BLaER1 treated with 17β-estradiol and CSF1 and Interleukin-3, amounts not matched to agents 10 nM and 100 nM (cell line): ENCODE measurements at regions not wholly inside any gene's neighbourhood (a gene's known extent, or its start where the extent isn't known, plus 50 kb on each side); places are given as distances from the start of the nearest gene placed in this dataset.

Experiments used
- H3K27ac ChIP-seq, 11 experiments: shearing (Covaris generic); formaldehyde crosslinking; 2 replicates each; pipeline ENCODE4 v1.8.1; 2022
- H3K27me3 ChIP-seq, 11 experiments: shearing (Covaris generic); formaldehyde crosslinking; 2 replicates each; pipeline ENCODE4 v1.8.1; 2022
- H3K36me3 ChIP-seq, 11 experiments: shearing (Covaris generic); formaldehyde crosslinking; 2 replicates each; pipeline ENCODE4 v1.8.1; 2022
- H3K4me1 ChIP-seq, 10 experiments: shearing (Covaris generic); formaldehyde crosslinking; 2 replicates each; pipeline ENCODE4 v1.8.1; 2022
- H3K4me2 ChIP-seq, 11 experiments: shearing (Covaris generic); formaldehyde crosslinking; 2 replicates each; pipeline ENCODE4 v1.8.1; 2022
- H3K4me3 ChIP-seq, 10 experiments: shearing (Covaris generic); formaldehyde crosslinking; 2 replicates each; pipeline ENCODE4 v1.8.1; 2022
- H3K9ac ChIP-seq, 11 experiments: shearing (Covaris generic); formaldehyde crosslinking; 2 replicates each; pipeline ENCODE4 v1.8.1; 2022
- H3K9me3 ChIP-seq, 11 experiments: shearing (Covaris generic); formaldehyde crosslinking; replicated peaks in 1 of 11; 2 replicates each; pipeline ENCODE4 v1.8.1; 2022
- H4K20me1 ChIP-seq, 11 experiments: shearing (Covaris generic); formaldehyde crosslinking; 2 replicates each; pipeline ENCODE4 v1.8.1; 2022
- Cebpa-rat ChIP-seq, 11 experiments: shearing (Covaris generic); IDR thresholded peaks; 2 replicates each; pipeline ENCODE4 v1.8.1; 2022

DNA sequence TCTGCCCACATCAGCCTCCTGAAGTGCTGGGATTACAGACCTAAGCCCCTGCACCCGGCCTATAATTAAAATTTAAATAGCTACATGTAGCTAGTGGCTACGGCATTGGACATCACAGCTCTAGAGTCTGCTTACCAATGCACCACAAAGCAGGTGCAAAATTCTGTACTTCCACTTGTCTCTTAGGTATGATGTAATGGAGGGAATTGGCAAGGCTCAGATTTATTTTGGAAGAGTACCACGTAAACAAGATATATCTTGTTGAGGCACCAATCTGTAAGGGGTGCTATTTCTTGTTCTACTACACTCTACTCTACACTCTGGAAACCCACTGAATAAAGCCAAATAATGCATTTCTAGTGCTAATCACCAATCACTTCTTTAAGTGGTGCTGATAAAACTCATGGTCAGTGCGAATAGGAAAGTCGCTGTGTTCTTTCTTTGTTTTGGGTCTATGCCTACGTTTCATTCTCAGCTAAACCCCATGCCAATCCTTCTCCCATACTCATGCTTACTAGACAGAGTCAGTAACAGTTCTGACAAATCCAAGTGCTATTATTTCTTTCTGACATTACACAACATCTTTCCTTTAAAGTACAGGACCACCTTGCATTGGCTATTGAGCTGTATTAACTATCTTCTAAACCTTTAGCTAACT is 92.3 kb downstream of the GC start:
- Histone ChIP-seq H3K27me3 (no peaks in the 10 kb centered on the region), H3K4me3 (no peak overlapping the region), H4K20me1 (no peaks in the 10 kb centered on the region), H3K9me3 (no peaks in the 10 kb centered on the region), H3K4me1 (no peaks in the 10 kb centered on the region), H3K27ac (no peak overlapping the region), H3K9ac (no peak overlapping the region), H3K4me2 (no peak overlapping the region), H3K36me3 (no peaks in the 10 kb centered on the region)
- no peak for TF ChIP-seq Cebpa-rat (IDR thresholded peaks at IDR 0.05)

DNA sequence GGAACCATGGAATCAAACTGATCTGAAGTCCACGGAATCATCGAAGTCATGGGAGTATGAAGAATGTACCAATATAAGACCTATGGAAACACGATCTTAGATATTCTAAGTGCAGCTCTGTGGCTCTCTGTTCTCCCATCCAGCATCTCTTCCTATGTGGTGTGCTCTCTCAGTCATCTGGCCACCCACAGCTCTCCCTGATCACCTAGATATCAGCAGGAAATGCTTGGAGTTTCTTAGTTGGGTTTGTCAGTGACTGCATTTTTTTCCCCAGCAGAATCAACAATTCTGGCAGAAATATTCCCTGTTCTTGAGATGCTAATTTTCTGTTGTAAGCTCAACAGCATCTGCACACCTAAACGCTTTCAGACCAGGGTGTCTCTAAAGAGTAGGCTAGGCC is 94.1 kb downstream of the GC start:
- Histone ChIP-seq H3K4me1 (no peaks in the 10 kb centered on the region), H4K20me1 (no peaks in the 10 kb centered on the region), H3K9ac (no peak overlapping the region), H3K27me3 (no peaks in the 10 kb centered on the region), H3K9me3 (no peaks in the 10 kb centered on the region), H3K4me3 (no peak overlapping the region), H3K4me2 (no peak overlapping the region), H3K36me3 (no peaks in the 10 kb centered on the region), H3K27ac (no peak overlapping the region)
- no peak for TF ChIP-seq Cebpa-rat (IDR thresholded peaks at IDR 0.05)

GRCh38 chr4:71687056-71687455 is 96.8 kb downstream of the GC start:
- TF ChIP-seq Cebpa-rat (IDR thresholded peaks at IDR 0.05), result no peak
- Histone ChIP-seq H3K4me1 (no peaks in the 10 kb centered on the region), H3K27me3 (no peaks in the 10 kb centered on the region), H3K4me2 (no peak overlapping the region), H4K20me1 (no peaks in the 10 kb centered on the region), H3K36me3 (no peaks in the 10 kb centered on the region), H3K27ac (no peak overlapping the region), H3K9ac (no peak overlapping the region), H3K9me3 (no peaks in the 10 kb centered on the region), H3K4me3 (no peak overlapping the region)

GRCh38 chr4:71685975-71686374 is 97.9 kb downstream of the GC start:
- Histone ChIP-seq H3K9me3 (no peaks in the 10 kb centered on the region), H3K27me3 (no peaks in the 10 kb centered on the region), H3K9ac (no peak overlapping the region), H3K4me2 (no peak overlapping the region), H3K4me1 (no peaks in the 10 kb centered on the region), H3K27ac (no peak overlapping the region), H4K20me1 (no peaks in the 10 kb centered on the region), H3K36me3 (no peaks in the 10 kb centered on the region), H3K4me3 (no peak overlapping the region)
- no peak for TF ChIP-seq Cebpa-rat (IDR thresholded peaks at IDR 0.05)

GRCh38 chr4:71683309-71683708 is 100.6 kb downstream of the GC start:
- no peak overlapping the region for H3K4me2 ChIP-seq
- no peaks in the 10 kb centered on the region for H3K36me3 ChIP-seq
- no peaks in the 10 kb centered on the region for H3K27me3 ChIP-seq
- no peaks in the 10 kb centered on the region for H3K9me3 ChIP-seq
- H3K4me1 ChIP-seq, result no peaks in the 10 kb centered on the region
- no peak overlapping the region for H3K4me3 ChIP-seq
- no peaks in the 10 kb centered on the region; a peak in 1 of 22 replicates for H4K20me1 ChIP-seq
- no peak overlapping the region for H3K27ac ChIP-seq
- TF ChIP-seq Cebpa-rat (IDR thresholded peaks at IDR 0.05), result no peak
- H3K9ac ChIP-seq, result no peak overlapping the region

- no peak overlapping the region for H3K4me2 ChIP-seq
- H3K27me3 ChIP-seq, result no peaks in the 10 kb centered on the region
- TF ChIP-seq Cebpa-rat (IDR thresholded peaks at IDR 0.05), result no peak
Observed at GRCh38 chr4:71680706-71681105, 103.2 kb downstream of the GC start.

GRCh38 chr4:71677568-71677967 is 106.3 kb downstream of the GC start:
- no peak overlapping the region for H3K27ac ChIP-seq
- H3K4me3 ChIP-seq, result no peak overlapping the region
- no peaks in the 10 kb centered on the region for H3K36me3 ChIP-seq
- H3K4me1 ChIP-seq, result no peaks in the 10 kb centered on the region
- no peaks in the 10 kb centered on the region; a peak in 1 of 22 replicates for H4K20me1 ChIP-seq
- H3K9ac ChIP-seq, result no peak overlapping the region
- no peak for TF ChIP-seq Cebpa-rat (IDR thresholded peaks at IDR 0.05)
- no peaks in the 10 kb centered on the region for H3K27me3 ChIP-seq
- H3K9me3 ChIP-seq, result no peaks in the 10 kb centered on the region
- no peak overlapping the region for H3K4me2 ChIP-seq

More at GRCh38 chr4:71680706-71681105, 103.2 kb downstream of the GC start:
- H3K9ac ChIP-seq, result no peak overlapping the region
- no peaks in the 10 kb centered on the region for H3K4me1 ChIP-seq
- H3K4me3 ChIP-seq, result no peak overlapping the region
- no peak overlapping the region for H3K27ac ChIP-seq
- no peaks in the 10 kb centered on the region for H3K36me3 ChIP-seq
- H3K9me3 ChIP-seq, result no peaks in the 10 kb centered on the region
- no peaks in the 10 kb centered on the region; a peak in 1 of 22 replicates for H4K20me1 ChIP-seq

DNA sequence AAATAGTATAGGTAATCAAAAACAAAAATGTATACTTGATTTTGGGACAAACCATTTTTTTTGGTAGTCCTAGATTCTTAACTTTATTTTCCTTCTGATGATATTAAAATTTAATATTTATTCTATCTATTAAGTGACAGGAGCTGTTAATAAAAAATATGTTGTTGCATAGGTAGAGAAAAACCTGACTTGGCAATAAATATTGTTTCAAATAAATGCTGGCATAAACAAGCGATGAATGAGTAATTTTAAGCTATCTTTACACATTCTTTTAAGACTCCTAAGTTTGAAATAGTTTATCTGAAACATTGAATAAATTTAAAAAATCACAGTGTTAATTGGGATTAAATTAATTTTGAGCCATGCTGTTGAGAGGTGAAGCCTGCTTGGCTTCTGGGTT is 114.6 kb downstream of the GC start:
- no peaks in the 10 kb centered on the region for H3K36me3 ChIP-seq
- H3K9ac ChIP-seq, result no peak overlapping the region
- H3K9me3 ChIP-seq, result peaks cover 0 to 7% (median 5%) of the 10 kb centered on the region in 11 experiments; a peak in 4 of 22 replicates
- H3K4me1 ChIP-seq, result no peaks in the 10 kb centered on the region
- H3K4me3 ChIP-seq, result no peak overlapping the region
- no peak for TF ChIP-seq Cebpa-rat (IDR thresholded peaks at IDR 0.05)
- H4K20me1 ChIP-seq, result no peaks in the 10 kb centered on the region
- no peak overlapping the region for H3K27ac ChIP-seq
- H3K27me3 ChIP-seq, result no peaks in the 10 kb centered on the region
- no peak overlapping the region for H3K4me2 ChIP-seq

- peaks cover 0 to 7% (median 4%) of the 10 kb centered on the region in 10 experiments; a peak in 8 of 20 replicates for H3K4me1 ChIP-seq
- no peak overlapping the region for H3K27ac ChIP-seq
- peaks cover 0 to 7% (median 5%) of the 10 kb centered on the region in 11 experiments; a peak in 4 of 22 replicates for H3K9me3 ChIP-seq
- H3K27me3 ChIP-seq, result no peaks in the 10 kb centered on the region
- H3K4me2 ChIP-seq, result no peak overlapping the region
- TF ChIP-seq Cebpa-rat (IDR thresholded peaks at IDR 0.05), result no peak
- no peak overlapping the region for H3K4me3 ChIP-seq
- no peaks in the 10 kb centered on the region for H4K20me1 ChIP-seq
- no peaks in the 10 kb centered on the region for H3K36me3 ChIP-seq
- H3K9ac ChIP-seq, result no peak overlapping the region
Observed at GRCh38 chr4:71665358-71665757, 118.5 kb downstream of the GC start.

GRCh38 chr4:71664366-71664765 is 119.5 kb downstream of the GC start:
- Histone ChIP-seq H4K20me1 (no peaks in the 10 kb centered on the region), H3K9ac (no peak overlapping the region), H3K36me3 (no peaks in the 10 kb centered on the region), H3K27me3 (no peaks in the 10 kb centered on the region), H3K27ac (no peak overlapping the region), H3K4me2 (no peak overlapping the region), H3K4me1 (peaks cover 0 to 7% (median 4%) of the 10 kb centered on the region in 10 experiments; a peak in 8 of 20 replicates), H3K4me3 (no peak overlapping the region), H3K9me3 (no peaks in the 10 kb centered on the region)
- TF ChIP-seq Cebpa-rat (IDR thresholded peaks at IDR 0.05), result no peak
